Hepatic stellate cell (primary cell): ENCODE measurements at regions not wholly inside any gene's neighbourhood (a gene's known extent, or its start where the extent isn't known, plus 50 kb on each side); places are given as distances from the start of the nearest gene placed in this dataset.
A peak's percentile ranks its signal among the peaks of the same experiment; 100 is the strongest.

ENCODE experiments used
- DNase-seq: peaks from one replicate; pipeline ENCODE4 v3.0.0; 2011; ENCODE audit warnings: low spot score

DNA sequence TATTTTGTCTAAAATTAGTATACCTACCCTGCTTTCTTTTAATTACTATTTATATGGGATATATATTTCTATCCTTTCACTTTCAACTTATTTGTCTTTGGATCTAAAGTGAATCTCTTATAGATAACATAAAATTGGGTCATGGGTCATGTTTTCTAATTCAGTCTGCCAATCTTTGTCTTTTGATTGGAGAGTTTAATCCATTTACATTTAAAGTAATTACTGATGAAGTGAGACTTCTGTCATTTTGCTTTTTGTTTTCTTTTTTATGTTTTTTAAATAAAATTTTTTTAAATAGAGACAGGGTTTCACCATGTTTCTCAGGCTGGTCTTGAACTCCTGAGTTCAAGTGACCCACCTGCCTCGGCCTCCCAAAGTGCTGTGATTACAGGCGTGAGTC, 50.5 kb upstream of the PRDM1 start:
- DNase-seq: no peak

DNA sequence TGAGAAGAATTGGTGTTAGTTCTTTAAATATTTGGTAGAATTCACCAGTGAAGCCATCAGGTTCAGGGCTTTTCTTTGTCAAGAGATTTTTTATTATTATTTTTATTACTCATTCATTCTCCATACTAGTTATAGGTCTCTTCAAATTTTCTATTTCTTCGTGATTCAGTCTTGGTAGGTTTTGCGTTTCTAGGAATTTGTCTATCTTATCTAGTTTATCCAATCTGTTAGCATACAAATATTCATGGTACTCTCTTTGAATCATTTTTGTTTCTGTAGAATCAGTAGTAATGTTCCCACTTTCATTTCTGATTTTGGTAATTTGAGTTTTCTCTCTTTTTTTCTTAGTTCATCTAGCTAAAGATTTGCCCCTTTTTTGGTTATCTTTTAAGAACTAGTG, 52.3 kb upstream of the PRDM1 start:
- no peak for DNase-seq

DNA sequence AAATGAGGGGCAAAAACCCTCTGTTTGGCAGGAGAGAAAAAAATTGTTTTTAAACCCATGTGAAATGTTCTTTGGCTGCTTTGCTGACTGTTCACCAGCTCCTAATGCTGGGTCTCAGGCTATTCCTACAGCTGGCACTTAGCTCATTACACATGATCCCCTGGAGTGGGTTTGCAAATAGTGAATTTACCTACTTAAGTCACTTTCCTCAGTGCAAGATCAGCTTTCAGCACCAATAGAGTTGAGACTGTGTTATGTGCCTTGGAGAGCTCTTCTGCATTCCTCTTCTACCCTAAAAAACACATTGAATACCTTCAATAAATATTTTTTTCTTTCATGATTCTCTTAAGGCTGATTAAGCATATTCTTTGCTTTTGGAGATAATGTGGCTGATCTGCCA, 58.4 kb upstream of the PRDM1 start:
- no peak for DNase-seq

DNA sequence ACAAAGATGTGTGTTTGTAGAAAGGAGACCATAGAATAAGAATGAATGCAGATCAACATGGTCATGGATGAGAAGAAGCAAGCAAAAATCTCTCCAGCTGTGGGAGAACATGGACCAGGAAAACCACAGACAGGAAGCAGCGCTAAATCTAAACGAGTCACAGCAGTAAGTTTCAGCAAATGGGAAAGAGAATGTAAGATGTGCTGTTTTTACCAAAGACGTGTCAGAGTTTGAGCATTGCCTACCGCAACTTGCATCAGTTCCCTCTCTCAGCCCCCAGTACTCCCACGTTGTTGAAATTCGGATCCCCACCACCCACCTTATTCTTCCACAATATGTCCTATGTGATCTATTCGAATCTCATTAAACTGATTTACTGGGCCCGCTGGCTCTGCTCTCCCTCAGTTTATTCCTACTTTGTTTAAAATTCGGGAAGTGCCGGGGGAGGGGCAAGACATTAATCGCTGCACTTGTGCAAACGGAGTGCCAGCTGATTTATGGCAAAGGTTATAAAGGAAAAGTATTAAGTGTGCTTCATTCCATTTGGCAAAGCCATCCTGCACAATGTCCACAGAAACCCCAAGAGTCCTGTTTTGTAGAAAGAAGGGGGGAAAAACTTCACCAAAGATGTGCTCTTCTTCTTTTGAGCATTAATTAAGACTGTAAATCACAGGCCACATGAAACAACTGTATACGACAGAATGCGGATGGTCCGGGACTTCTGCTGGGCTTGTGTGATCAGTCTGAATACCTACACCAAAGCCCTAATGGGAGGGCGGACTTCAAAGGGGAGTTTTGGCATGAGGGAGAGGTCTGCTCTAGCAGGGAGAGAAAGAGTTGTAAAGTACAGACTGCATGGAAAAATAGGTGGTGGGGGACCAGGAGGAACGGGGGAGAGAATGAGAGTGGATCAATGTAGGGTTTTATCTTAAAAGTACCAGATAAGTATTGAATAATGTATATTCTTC, 59.1 kb upstream of the PRDM1 start:
- DNase-seq: no peak

DNA sequence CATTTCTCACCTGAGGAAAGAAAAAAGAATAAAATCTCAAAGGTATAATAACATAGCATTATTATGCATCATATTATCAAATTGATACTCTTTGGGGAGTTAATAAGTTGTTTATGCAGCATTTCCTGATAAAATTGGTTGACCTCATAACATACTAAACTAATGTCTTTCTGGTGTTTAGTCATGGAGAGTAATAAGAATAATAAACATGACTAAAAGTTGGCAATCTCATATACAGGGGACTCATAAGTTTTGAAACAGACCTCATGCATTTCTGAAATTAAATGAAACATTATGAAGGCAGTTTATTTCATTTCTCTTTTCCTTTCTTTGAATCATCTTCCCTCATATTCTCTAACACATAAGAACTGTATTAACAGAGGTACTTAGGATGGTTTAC, 60.5 kb upstream of the PRDM1 start:
- DNase-seq: peak; percentile 36

DNA sequence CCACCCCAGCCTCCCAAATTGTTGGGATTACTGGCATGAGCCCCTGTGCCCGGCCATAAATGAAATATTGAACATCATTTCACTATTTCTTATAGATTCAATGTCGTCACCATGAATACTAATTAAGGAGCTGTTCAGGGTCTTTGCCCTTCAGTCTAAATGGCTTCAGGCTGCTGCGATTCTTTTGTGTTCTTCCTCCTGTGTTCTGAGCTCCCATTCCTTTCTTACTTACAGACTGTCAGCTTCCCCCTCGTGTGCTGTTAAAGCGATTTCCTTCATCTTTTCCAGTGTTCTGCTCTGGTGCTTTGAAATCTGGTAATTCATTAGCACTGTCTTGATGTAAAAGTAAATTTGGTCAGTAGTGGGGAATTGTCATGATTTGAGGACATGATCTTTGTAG, 63.3 kb upstream of the PRDM1 start:
- no peak for DNase-seq

DNA sequence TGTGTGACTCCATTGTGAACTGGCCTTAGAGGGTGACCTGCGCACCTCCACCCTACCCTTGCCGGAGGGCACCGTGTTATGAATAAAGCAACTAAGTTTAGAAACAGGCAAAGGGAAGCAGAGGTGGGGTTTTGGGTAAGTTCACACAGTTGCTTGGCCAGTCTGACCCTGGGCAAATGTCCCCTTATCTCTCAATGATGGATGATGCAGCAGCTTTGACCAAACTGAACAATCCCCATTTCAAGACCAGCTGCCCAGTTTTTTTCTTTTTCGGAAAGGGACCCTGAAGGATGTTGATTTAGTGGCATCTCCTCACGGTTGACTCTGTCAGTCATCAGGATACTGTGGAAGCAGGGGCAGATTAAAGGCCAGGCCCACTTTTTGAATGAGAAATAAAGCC, 68.7 kb upstream of the PRDM1 start:
- no peak for DNase-seq

DNA sequence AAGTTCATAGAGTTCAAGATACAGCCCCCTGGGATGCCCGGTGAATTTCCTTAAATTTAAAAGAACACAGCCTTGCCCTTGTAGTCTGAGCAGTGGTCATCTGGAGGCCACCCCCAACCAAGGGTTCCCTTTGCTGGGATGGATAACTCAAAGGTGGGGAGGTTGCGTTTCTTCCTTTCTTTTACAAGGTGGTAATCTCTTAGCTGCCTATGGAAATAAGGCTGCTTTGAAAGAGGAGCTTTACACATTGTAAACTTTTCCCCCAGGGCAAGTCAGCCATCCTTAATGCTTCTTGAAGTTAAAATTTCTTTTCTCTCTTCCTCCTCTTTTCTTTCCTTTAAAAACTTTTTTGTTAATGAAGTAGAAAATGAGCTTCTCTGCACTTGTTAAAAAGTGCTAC, 71.2 kb upstream of the PRDM1 start:
- DNase-seq: no peak

DNA sequence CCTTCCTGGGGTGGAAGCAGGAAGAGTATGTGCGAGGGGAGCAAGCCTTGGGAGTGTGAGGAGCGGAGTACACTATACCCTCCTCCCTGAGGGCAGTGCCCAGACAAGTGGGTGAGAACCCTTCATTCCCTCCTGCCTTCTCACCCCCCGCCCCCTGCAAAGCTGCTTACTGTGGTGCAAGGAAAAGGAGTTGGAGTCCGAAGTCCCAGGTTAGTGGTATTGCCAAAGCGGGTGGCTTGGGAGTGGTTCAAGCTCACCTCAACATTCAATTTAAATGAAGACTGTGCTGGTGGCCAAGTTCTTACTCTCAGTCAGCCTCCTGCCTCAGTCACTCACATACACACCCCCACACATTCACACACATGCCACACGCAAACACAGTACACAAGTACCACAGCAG, 74.7 kb upstream of the PRDM1 start:
- no peak for DNase-seq

DNA sequence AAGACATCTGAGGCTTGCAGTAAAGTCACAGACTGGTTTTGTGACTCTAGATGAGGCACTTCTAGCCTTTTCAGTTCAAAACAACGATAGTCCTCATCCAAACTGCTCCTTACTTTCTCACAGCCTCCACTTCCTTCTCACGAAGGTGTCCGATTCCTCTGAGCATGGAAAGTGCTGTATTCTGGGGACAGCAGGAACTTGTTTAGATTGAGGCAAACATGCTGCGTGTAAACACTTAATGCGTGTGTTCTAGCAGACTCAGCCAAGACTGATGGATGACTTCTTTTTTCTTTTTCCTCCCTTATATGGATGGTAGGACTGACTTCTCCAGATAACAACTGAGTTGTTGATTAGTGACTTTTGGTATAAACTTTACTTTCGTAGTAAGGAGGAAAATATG, 80.2 kb upstream of the PRDM1 start:
- no peak for DNase-seq

DNA sequence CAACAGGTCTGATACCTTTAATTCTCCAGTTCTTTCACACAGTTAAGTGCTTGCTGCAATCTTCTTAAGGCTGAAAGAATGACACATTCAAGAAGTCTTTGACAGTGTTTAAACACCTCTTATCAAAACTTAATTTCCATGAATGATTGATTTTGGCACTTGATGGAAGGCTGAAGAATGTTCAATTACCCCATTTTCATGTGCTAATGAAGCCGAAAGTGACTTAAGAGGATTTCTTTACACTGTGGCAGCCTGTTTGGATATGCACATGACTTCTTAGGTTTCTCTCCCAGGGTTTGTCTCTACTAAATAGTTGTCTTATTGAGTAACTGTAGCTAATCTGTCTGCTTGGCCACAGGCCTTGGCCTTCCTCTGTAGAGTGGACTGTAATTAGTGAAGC, 81.1 kb upstream of the PRDM1 start:
- no peak for DNase-seq

DNA sequence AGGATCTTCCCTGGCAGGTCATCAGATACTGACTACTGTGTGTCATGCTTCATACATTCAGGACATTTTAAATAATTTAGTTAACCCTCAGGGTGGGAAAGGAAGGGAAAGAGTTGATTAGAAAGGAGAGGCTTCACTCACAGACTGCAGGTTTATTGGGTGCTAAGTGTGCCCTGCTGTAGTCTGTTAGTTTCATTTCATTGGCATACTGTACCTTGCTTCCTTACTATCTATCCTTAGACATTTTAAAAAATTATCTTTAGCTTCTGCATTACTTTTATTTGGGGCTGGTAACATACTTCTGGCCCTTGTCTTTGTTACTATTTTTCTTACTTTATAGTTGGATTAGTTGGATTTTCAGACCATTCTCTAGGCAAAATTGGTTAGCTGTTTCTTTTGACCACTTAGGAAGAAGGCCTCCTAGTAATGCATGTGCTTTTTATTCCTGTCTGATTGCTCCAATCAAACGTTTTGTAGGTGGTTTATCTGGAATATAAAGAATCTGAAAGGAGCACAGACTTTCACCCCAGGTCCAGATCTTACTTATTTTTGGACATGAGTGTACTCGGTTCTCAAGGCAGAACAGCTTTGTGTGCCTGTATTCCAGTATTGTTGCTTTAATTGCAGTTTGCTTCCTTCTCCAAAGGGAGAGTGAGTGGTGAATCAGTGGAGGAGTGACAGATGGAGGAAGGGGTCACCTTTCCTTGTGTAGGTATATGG, 82.7 kb upstream of the PRDM1 start:
- no peak for DNase-seq

DNA sequence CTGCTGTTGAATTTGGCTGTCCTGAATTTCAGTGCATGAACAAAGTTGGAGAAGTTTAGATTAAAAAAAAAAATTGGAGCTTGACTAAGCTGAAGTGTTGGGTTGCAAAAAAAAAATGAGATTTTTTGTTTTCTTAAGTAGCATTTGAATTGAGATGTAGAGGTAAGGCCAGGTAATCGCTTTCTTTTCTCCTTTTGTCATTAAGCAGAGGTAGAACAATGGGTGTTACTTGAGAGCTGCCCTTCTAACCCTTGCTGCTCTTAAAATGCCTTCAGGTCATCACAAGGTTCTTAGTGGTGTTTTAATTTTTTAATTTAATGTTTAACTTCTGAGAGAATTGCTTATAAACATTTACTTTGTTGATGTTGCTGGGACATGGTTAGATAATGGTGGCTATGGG, 84.1 kb upstream of the PRDM1 start:
- no peak for DNase-seq

DNA sequence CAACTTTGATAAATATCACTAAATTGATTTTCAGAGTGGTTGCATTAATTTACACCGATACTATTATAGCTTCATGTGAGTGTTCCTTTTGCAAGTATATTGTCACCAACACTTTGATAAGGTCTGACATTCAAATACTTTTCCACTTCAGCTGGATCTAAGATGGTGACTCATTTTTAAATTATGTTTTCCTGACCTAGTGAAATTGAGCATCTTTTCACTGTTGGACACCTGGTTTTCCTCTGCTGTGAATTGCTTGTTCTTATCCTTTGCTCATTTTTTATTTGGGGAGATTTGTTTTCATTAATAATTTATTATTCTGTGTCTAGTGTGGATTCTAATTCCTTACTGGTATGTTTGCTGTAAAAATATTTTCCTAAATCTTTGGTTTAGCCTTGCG, 85.2 kb upstream of the PRDM1 start:
- DNase-seq: no peak

DNA sequence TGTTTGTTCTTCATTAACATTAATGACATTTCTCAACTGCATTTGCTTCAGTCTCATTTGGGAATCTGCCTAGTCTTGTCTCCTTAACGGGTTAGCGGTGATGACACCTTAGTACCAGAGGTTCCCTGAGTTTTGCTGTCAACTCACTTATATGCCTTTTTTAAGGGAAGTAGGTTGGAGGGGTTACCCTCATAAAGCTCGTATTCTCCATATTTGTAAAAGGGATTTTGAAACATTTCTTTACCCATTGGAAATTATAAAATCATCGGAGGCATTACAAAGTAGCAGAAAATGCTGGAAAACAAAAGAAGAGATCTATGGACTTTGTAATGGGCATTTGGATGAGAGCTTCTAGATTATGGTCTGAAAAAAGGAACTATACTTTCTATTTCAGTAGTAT, 88.7 kb upstream of the PRDM1 start:
- DNase-seq: no peak

DNA sequence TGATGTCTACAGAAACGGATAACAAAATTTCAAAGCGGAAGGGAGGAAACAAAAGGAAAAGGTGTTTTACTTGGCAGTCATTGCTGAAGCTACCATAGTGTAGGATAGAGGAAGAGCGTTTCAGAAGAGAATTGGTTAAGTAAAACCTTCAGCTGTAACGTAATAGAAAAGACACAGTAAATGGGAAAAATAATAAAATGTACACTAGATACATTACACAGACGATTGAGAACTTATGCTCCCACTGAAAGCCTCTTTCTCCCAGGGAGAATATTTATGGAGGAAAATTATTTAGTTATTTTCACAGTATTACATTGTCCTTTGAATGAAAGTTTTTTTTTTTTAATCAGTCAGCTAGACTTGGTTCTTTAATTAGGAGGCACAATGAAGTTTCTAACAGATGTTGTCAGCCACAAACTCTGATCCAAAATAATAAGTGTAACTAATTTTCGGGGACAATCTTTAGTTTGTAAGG, 90.7 kb upstream of the PRDM1 start:
- no peak for DNase-seq

DNA sequence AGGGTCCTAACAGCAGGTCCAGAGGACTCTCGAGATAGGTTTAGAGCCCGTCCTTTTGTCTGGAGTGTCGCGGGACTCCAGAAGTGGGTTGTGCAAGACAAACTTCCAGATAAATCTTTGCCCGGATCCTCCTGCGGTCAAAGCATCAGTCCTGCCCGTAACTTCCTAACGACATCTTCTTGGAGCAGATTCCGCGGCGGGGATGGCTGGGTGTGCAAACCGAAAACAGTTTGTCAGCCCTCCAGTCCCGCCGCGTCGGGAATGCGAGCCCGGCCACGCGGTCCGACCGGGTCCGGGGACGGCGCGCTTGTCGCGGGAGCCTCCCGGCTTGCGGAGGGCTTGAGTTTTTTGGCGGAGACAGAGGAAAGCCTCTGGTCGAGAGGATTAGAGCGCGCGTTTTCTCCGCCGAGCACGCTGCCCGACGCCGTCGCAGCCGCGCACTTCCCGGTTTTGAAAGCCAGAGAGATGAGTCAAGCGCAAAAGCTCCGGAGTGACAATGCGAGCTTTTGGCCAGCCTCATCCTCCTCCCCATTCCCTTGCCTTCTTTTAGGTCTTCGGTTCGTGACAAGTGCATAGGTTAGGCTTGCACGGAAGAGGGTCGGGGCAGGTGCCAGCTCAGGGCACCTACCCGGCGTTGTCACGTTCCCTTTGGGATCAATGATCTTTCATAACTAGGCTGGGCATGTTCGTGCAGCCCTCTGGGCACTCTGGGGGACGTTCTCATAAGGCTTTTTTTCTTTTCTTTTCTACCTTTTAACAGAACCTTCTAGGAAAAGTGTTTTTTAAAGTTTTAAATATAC, 91.3 kb upstream of the PRDM1 start:
- peak; percentile 78 for DNase-seq

DNA sequence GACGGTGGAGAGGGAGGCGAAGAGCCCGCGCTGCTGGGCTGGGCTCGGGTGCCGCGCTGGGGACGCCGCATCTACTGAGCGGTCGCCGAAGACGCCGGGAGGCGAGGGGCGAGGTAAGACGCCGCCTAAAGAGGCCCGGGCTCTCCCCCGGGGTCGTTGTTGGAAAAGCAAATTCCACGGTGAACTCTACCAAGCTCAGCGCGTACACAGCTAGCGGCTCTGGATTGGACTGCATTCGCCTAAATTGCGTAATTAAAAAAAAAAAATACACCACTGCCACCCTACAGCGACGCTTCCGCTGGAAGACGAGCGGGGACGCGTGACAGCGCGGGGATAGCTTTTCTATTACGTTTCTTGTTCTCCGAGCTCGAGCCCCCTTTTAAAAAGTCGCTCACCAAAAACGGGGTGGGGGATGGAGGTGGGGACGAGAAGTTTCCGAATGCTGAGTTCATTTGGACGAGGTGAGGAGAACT, 92.0 kb upstream of the PRDM1 start:
- DNase-seq: peak; percentile 62

DNA sequence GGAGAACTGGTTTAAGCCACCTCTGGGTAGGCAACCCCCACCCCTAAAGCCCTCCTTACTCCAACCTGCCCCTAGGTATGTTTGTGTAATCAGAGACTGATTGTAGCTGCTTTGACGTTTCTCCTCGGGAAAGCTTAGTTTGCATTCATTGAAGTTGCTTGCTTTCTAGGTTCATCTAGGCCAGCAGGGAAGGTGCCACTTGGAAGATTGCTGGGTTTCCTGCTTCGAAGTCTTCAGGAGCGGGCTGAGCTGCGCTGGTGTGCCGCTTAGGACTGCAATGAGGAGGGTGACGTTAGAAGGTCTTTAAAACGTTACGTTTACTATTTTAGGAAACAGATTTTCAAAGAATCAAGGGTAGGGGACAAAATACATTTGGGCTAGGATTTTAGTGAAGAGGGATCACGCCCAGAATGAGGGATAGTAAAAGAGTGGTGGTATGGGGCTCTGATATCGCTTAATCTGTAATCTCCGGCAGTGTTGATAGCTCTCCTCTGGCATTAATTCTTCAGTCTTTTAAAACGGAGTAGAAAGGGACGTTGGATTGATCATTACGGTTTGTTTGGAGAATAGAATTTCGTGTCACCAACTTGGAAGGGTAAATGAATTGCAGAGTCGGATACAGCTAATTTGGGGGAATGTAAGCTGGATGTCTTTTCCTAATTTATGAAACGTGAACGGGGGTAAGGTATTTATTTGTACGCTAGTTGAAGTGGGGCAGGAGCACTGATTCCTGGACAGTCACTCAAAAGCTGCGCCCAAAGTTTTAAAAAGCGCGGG, 92.6 kb upstream of the PRDM1 start:
- no peak for DNase-seq

DNA sequence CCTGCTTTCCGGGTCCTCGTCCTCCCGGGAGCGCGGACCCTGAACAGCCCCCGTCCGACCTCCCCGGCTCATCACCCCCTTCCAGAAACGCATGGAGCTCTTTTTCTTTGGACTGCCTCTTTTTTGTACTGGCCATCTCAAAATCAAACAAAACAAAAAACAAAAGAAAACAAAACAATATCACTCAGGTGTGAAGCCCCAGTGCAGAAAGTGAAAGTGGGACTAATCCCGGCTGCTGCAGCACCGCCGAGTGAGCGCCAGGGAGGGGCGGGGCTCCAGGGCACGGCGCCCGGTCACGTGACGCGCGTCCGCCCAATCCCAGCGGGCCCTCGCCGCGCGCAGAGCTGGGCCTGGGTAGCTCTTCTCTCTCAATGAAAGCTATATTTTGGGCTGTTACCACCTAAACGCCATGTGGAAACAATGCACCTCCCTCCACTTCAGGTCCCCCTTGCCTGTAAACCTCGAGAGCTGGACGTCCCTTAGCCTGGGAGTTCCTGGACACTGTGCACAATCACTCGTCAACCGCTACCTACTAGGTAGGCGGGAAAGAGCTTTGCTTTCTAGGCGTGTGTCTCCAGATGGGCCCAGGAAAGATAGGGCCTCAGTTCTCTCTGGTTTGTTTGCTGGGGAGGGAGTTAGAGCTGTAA, 93.7 kb upstream of the PRDM1 start:
- peak; percentile 95 for DNase-seq
